Uterus (tissue), 3 donors: ENCODE measurements at regions not wholly inside any gene's neighbourhood (a gene's known extent, or its start where the extent isn't known, plus 50 kb on each side); places are given as distances from the start of the nearest gene placed in this dataset.
"Not testable (repeated sequence)": the region's sequence is repeated elsewhere in the genome, so short reads cannot be mapped to it uniquely, and the experiment has no call there.

Source experiments
- DNase-seq, 2 donors: peaks; one replicate each; pipeline ENCODE4 v3.0.0-alpha.2; 2019 to 2020
- H3K27ac ChIP-seq, 2 donors: fragments of 200-600 bp; sonication (generic); 1 replicate in 1 of 2; 2 replicates in 1 of 2; pipeline ENCODE4 v1.5.1; 2016 to 2018
- H3K27me3 ChIP-seq, 2 donors: fragments of 200-600 bp; sonication (generic); one replicate each; pipeline ENCODE4 v1.5.1; 2018 to 2019; ENCODE audit warnings: control low read depth in 1 of 2
- H3K36me3 ChIP-seq, 2 donors: fragments of 200-600 bp; sonication (generic); one replicate each; pipeline ENCODE4 v1.5.1; 2019; ENCODE audit warnings: control low read depth in 1 of 2
- H3K4me1 ChIP-seq, 2 donors: fragments of 200-600 bp; sonication (generic); one replicate each; pipeline ENCODE4 v1.5.1; 2018 to 2019; ENCODE audit warnings: control low read depth in 1 of 2
- H3K4me3 ChIP-seq, 2 donors: fragments of 200-600 bp; sonication (generic); 1 replicate in 1 of 2; 2 replicates in 1 of 2; pipeline ENCODE4 v1.5.1; 2018 to 2019; ENCODE audit warnings: mild to moderate bottlenecking in 1 of 2
- H3K9me3 ChIP-seq, 2 donors: fragments of 200-600 bp; sonication (generic); one replicate each; pipeline ENCODE4 v1.5.1; 2019; ENCODE audit warnings: control low read depth in 1 of 2
- POLR2A ChIP-seq, 2 donors: fragments of 450-650 bp; IDR thresholded peaks; one replicate each; pipeline ENCODE4 v1.6.1; 2016; ENCODE audit warnings: antibody characterized with exemption in 2 of 2, mild to moderate bottlenecking in 1 of 2, moderate library complexity in 1 of 2
- intact Hi-C: fragments of 100-400 bp; cut with DNase I; formaldehyde crosslinking; loops from one replicate; pipeline ENCODE4 v1.15.1; 2023; ENCODE audit warnings: low total_unique reads
- TF ChIP-seq, protein P1 (sequence below), 4 experiments: fragments of 200-600 bp in 2 of 4; fragments of 450-650 bp in 2 of 4; sonication (generic) in 2 of 4; IDR thresholded peaks; one replicate each; pipeline ENCODE4 v1.5.1; 2016 to 2019; ENCODE audit warnings: antibody characterized with exemption in 4 of 4, mild to moderate bottlenecking in 2 of 4, moderate library complexity in 1 of 4
- donor health status: DM: yes; HTN: yes; CAD: no.

DNA sequence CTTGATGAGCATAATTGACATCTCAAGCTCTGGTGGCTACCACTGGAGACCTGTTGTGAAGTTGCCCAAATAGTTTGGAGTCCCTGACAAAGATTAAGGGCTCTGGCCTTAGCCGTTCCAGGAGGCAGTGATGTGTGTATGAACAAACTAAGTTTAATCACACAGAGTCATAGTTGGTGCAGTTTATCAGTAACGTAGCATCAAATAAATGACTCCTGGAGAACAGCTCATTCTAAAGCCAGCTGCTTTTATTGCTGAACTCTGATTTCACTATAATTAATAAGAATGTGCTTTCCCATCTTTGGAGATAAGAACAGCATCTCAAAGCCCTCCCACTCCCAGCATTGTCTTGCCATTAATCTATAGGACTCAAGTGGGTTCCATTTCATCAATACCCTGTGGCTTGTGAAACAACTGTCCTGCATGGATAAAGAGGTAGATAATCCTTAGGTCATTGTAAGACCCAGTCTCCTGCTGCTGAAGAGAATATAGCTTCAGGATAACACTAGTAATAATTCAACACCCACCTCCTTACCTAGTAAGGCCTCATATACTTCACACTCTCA lies 211.4 kb upstream of the THUMPD2 start:
- intact Hi-C loops, result no loop called here
- TF ChIP-seq, protein P1, sequence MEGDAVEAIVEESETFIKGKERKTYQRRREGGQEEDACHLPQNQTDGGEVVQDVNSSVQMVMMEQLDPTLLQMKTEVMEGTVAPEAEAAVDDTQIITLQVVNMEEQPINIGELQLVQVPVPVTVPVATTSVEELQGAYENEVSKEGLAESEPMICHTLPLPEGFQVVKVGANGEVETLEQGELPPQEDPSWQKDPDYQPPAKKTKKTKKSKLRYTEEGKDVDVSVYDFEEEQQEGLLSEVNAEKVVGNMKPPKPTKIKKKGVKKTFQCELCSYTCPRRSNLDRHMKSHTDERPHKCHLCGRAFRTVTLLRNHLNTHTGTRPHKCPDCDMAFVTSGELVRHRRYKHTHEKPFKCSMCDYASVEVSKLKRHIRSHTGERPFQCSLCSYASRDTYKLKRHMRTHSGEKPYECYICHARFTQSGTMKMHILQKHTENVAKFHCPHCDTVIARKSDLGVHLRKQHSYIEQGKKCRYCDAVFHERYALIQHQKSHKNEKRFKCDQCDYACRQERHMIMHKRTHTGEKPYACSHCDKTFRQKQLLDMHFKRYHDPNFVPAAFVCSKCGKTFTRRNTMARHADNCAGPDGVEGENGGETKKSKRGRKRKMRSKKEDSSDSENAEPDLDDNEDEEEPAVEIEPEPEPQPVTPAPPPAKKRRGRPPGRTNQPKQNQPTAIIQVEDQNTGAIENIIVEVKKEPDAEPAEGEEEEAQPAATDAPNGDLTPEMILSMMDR (IDR thresholded peaks at IDR 0.05), result no peak
- TF ChIP-seq POLR2A (IDR thresholded peaks at IDR 0.05), result no peak

DNA sequence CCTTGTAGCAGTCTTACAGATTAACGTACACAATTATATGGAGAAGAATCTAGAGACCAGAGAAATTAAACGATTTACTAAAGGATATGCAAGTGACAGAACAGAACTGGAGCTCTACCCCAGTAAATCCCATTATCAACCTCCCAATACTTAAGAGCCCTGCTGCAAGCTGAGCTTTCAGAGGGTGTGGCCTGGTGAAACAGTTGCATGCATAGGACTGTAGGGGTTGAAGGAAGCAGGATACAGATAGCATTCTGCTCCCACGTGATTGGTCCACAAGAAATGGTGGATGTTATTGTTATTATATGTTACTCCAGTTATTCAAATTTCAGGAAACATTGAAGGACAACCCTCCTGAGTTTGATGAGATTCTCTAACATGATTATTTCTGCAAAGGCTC lies 210.8 kb upstream of the THUMPD2 start:
- H3K27me3 ChIP-seq, result no peaks in the 10 kb centered on the region
- DNase-seq, result no peak
- H3K36me3 ChIP-seq, result no peaks in the 10 kb centered on the region
- intact Hi-C loops, result no loop called here
- TF ChIP-seq, protein P1 (IDR thresholded peaks at IDR 0.05), result no peak
- TF ChIP-seq POLR2A (IDR thresholded peaks at IDR 0.05), result no peak
- no peak overlapping the region for H3K4me3 ChIP-seq
- no peaks in the 10 kb centered on the region for H3K9me3 ChIP-seq
- no peak overlapping the region for H3K27ac ChIP-seq
- no peaks in the 10 kb centered on the region for H3K4me1 ChIP-seq

More for the DNA sequence above, 211.4 kb upstream of the THUMPD2 start:
- H3K4me1 ChIP-seq, result no peaks in the 10 kb centered on the region
- no peak overlapping the region for H3K4me3 ChIP-seq
- no peaks in the 10 kb centered on the region for H3K27me3 ChIP-seq
- H3K36me3 ChIP-seq, result no peaks in the 10 kb centered on the region
- no peaks in the 10 kb centered on the region for H3K9me3 ChIP-seq
- DNase-seq, result no peak
- H3K27ac ChIP-seq, result no peak overlapping the region

- no peak overlapping the region for H3K27ac ChIP-seq
- no peaks in the 10 kb centered on the region for H3K4me1 ChIP-seq
- H3K4me3 ChIP-seq, result no peak overlapping the region
- no peak for DNase-seq
- no peaks in the 10 kb centered on the region for H3K27me3 ChIP-seq
- intact Hi-C loops, result no loop called here
- H3K9me3 ChIP-seq, result no peaks in the 10 kb centered on the region
- TF ChIP-seq, protein P1 (IDR thresholded peaks at IDR 0.05), result no peak
- TF ChIP-seq POLR2A (IDR thresholded peaks at IDR 0.05), result no peak
- no peaks in the 10 kb centered on the region for H3K36me3 ChIP-seq
Observed at GRCh38 chr2:39981883-39982311, 202.8 kb upstream of the THUMPD2 start.

DNA sequence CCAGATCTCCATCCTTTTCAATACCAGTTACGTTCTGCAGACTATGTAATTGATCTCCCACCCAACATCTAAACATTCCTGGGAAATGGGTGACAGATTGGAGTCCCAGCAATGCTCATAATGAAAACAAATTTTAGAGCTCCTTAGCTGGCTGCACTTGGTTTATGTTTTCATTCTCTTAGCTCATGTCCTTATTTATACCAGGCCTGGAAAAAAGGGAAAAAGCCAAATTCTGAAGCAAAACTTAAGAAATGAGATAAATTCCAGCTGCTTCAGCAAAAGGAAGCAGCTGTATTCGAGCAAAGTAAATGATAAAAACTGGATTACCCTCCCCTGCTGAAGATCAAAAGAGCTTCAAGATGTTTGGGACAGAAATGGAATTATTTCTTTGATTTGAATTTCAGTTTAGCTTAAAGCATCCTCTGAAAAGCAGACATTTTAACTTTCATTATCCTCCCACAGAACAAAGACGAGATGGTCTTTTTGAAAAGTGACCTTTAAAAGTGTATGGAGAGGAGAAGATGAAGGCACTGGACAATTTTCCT lies 196.5 kb upstream of the THUMPD2 start:
- Histone ChIP-seq H3K9me3 (no peaks in the 10 kb centered on the region), H3K36me3 (no peaks in the 10 kb centered on the region), H3K27ac (no peak overlapping the region), H3K4me3 (no peak overlapping the region), H3K4me1 (no peaks in the 10 kb centered on the region), H3K27me3 (no peaks in the 10 kb centered on the region)
- intact Hi-C loops, result no loop called here
- TF ChIP-seq POLR2A (IDR thresholded peaks at IDR 0.05), result no peak
- TF ChIP-seq, protein P1 (IDR thresholded peaks at IDR 0.05), result no peak
- no peak for DNase-seq

GRCh38 chr2:39968037-39968436 lies 189.0 kb upstream of the THUMPD2 start:
- H3K9me3 ChIP-seq, result peaks cover 0 to 4% of the 10 kb centered on the region in 2 donors
- H3K27ac ChIP-seq, result no peak overlapping the region
- DNase-seq, result no peak
- no peaks in the 10 kb centered on the region for H3K4me1 ChIP-seq
- intact Hi-C loops, result no loop called here
- no peak overlapping the region for H3K4me3 ChIP-seq
- TF ChIP-seq POLR2A (IDR thresholded peaks at IDR 0.05), result no peak
- TF ChIP-seq, protein P1 (IDR thresholded peaks at IDR 0.05), result no peak
- H3K36me3 ChIP-seq, result no peaks in the 10 kb centered on the region
- no peaks in the 10 kb centered on the region for H3K27me3 ChIP-seq

GRCh38 chr2:39960681-39961080 lies 181.6 kb upstream of the THUMPD2 start:
- H3K27ac ChIP-seq, DNase-seq, H3K36me3 ChIP-seq, H3K4me3 ChIP-seq, H3K27me3 ChIP-seq, H3K9me3 ChIP-seq, H3K4me1 ChIP-seq, intact Hi-C loops: not testable (repeated sequence)
